Liver (tissue), 3 donors: ENCODE measurements at regions not wholly inside any gene's neighbourhood (a gene's known extent, or its start where the extent isn't known, plus 50 kb on each side); places are given as distances from the start of the nearest gene placed in this dataset.

Experiments used
- JUND ChIP-seq, 2 donors: IDR thresholded peaks; 2 replicates each; pipeline ENCODE4 v1.6.1; 2016; ENCODE audit warnings: antibody characterized with exemption in 2 of 2
- YY1 ChIP-seq: IDR thresholded peaks from 2 replicates; pipeline ENCODE4 v1.6.1; 2016; ENCODE audit warnings: antibody characterized with exemption, mild to moderate bottlenecking
- TF ChIP-seq, protein P1 (sequence below): fragments of 150-350 bp; IDR thresholded peaks from 2 replicates; pipeline ENCODE4 v1.5.1; 2017; ENCODE audit warnings: improper control_type of control experiment, low read depth, low read length; ENCODE audit not compliant: missing input control
- TF ChIP-seq, protein P2 (sequence below): IDR thresholded peaks from 2 replicates; pipeline ENCODE4 v1.6.1; 2016; ENCODE audit warnings: antibody characterized with exemption
- donor health status: healthy.
- donor health status: healthy.

DNA sequence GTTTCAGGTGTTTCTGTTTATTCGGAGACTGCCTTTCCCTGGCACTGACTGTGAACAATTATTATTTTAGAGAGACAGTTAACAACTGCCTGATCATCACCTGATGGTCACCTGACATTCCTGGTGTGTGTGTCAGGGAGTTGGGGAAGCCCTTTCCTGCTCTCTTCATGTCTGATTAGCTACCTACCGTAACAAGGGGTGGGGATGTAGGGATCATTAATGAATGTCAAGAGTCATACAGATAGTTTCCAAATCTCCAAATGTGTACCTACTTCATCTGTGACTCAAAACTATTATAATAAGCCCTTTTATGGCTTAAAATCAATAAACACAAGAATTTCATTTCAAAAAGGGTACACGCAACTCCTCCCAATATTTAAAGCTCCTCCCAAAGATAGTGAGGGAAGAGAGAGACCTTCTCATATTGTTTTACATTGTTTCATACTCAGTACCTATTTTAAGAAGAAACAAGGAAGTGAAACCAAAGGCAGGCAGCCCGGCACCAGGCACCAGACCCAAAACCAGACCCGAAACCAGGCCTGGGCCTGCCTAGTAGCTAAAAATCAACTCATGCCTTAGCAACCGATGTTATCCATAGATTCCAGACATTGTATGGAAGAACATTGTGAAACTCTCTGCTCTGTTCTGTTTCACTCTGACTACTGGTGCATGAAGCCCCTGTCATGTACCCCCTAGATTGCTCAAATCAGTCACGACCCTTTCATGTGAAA, 844.9 kb upstream of the ALCAM start:
- TF ChIP-seq, protein P1, sequence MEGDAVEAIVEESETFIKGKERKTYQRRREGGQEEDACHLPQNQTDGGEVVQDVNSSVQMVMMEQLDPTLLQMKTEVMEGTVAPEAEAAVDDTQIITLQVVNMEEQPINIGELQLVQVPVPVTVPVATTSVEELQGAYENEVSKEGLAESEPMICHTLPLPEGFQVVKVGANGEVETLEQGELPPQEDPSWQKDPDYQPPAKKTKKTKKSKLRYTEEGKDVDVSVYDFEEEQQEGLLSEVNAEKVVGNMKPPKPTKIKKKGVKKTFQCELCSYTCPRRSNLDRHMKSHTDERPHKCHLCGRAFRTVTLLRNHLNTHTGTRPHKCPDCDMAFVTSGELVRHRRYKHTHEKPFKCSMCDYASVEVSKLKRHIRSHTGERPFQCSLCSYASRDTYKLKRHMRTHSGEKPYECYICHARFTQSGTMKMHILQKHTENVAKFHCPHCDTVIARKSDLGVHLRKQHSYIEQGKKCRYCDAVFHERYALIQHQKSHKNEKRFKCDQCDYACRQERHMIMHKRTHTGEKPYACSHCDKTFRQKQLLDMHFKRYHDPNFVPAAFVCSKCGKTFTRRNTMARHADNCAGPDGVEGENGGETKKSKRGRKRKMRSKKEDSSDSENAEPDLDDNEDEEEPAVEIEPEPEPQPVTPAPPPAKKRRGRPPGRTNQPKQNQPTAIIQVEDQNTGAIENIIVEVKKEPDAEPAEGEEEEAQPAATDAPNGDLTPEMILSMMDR, result no peak
- TF ChIP-seq, protein P2, sequence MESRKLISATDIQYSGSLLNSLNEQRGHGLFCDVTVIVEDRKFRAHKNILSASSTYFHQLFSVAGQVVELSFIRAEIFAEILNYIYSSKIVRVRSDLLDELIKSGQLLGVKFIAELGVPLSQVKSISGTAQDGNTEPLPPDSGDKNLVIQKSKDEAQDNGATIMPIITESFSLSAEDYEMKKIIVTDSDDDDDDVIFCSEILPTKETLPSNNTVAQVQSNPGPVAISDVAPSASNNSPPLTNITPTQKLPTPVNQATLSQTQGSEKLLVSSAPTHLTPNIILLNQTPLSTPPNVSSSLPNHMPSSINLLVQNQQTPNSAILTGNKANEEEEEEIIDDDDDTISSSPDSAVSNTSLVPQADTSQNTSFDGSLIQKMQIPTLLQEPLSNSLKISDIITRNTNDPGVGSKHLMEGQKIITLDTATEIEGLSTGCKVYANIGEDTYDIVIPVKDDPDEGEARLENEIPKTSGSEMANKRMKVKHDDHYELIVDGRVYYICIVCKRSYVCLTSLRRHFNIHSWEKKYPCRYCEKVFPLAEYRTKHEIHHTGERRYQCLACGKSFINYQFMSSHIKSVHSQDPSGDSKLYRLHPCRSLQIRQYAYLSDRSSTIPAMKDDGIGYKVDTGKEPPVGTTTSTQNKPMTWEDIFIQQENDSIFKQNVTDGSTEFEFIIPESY, result no peak
- TF ChIP-seq YY1, result no peak
- TF ChIP-seq JUND (IDR thresholded peaks at IDR 0.05), result no peak
